ENCODE measurements at regions not wholly inside any gene's neighbourhood (a gene's known extent, or its start where the extent isn't known, plus 50 kb on each side); places are given as distances from the start of the nearest gene placed in this dataset.

DNA sequence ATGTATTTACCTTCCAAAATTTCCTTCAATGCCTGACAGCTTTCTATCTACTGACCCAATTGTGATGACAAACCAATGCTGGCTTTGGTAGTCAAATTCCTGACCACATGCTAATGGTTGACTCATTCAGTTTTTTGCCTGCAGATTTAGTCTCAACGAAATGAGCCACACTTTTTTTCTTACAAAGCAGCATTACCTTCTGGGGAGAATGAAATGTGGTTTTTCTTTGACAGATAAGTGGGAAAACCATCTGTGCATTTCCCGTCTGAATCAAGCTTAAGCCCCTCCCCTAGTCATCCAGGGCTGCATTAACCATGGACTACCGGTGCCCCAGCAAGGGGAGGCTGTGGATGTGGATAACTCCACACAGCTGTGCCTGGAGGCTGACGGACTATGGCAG, 99.6 kb upstream of the TAF11L2 start:
- TF ChIP-seq EP300 (IDR thresholded peaks at IDR 0.05), result no peak
- TF ChIP-seq, protein P1, sequence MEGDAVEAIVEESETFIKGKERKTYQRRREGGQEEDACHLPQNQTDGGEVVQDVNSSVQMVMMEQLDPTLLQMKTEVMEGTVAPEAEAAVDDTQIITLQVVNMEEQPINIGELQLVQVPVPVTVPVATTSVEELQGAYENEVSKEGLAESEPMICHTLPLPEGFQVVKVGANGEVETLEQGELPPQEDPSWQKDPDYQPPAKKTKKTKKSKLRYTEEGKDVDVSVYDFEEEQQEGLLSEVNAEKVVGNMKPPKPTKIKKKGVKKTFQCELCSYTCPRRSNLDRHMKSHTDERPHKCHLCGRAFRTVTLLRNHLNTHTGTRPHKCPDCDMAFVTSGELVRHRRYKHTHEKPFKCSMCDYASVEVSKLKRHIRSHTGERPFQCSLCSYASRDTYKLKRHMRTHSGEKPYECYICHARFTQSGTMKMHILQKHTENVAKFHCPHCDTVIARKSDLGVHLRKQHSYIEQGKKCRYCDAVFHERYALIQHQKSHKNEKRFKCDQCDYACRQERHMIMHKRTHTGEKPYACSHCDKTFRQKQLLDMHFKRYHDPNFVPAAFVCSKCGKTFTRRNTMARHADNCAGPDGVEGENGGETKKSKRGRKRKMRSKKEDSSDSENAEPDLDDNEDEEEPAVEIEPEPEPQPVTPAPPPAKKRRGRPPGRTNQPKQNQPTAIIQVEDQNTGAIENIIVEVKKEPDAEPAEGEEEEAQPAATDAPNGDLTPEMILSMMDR (IDR thresholded peaks at IDR 0.05), result no peak
- no peak for TF ChIP-seq POLR2A (IDR thresholded peaks at IDR 0.05; ENCODE audit: low read depth)
- no peak for TF ChIP-seq POLR2AphosphoS5 (IDR thresholded peaks at IDR 0.05)
